Esophagus mucosa (tissue), 1 donor: ENCODE measurements at regions not wholly inside any gene's neighbourhood (a gene's known extent, or its start where the extent isn't known, plus 50 kb on each side); places are given as distances from the start of the nearest gene placed in this dataset.
"Not testable (repeated sequence)": the region's sequence is repeated elsewhere in the genome, so short reads cannot be mapped to it uniquely, and the experiment has no call there.

Experiments used
- ATAC-seq: fragments of 200-7000 bp; cut with Tn5 transposase; one replicate; pipeline ENCODE4 v1.9.1; 2020
- donor health status: DM: yes; HTN: yes; CAD: no.

- no peak for ATAC-seq
These were observed 259.9 kb downstream of the FGFR2 start for GRCh38 chr10:121338206-121338980.

GRCh38 chr10:121339114-121339513 lies 259.1 kb downstream of the FGFR2 start:
- ATAC-seq = no peak

GRCh38 chr10:121340271-121340831 lies 257.9 kb downstream of the FGFR2 start:
- no peak for ATAC-seq

DNA sequence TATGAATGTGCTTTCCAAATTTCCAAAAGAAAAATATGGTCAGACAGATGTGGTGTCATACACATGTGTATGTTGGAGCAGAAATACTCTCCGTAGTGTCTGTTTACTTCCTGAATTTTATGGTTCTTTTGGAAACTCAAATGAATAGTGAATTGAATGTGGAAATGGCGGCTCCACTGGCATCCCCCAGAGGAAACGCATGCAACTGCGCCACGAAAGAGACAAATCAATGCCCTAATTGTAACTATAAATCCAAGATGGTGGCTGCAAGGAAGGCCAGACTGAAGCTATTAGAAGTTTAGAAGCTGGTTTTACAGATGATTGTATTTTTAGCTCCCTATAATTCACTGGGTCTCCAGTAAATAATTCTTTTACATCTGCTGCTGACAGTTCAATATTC lies 246.7 kb downstream of the FGFR2 start:
- no peak for ATAC-seq

GRCh38 chr10:121352231-121352855 lies 245.9 kb downstream of the FGFR2 start:
- ATAC-seq = no peak

- no peak for ATAC-seq
These were observed 243.1 kb downstream of the FGFR2 start for GRCh38 chr10:121355161-121355560.

GRCh38 chr10:121356183-121356582 lies 242.1 kb downstream of the FGFR2 start:
- no peak for ATAC-seq

- ATAC-seq = no peak
These were observed 240.8 kb downstream of the FGFR2 start for GRCh38 chr10:121357401-121357800.

DNA sequence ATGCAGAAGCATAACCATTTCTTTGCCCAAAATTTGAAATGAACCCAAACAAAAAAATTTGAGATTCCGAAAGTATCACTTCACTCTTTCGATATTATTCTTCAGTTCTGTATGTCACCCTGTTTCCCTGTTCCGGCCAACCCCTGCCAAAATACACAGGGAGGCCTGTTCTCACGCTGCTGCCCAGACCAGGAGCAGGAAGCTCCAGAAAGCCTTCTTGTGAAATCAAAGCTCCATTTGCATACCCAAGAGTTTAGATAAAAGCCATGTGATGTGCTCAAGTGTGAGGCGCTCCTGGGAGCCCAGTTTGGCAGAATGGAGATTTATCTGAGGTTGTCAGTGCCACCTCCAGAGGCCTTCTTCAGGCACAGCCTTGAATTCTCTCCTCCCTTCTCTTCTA lies 236.2 kb downstream of the FGFR2 start:
- ATAC-seq = peak; percentile 22

DNA sequence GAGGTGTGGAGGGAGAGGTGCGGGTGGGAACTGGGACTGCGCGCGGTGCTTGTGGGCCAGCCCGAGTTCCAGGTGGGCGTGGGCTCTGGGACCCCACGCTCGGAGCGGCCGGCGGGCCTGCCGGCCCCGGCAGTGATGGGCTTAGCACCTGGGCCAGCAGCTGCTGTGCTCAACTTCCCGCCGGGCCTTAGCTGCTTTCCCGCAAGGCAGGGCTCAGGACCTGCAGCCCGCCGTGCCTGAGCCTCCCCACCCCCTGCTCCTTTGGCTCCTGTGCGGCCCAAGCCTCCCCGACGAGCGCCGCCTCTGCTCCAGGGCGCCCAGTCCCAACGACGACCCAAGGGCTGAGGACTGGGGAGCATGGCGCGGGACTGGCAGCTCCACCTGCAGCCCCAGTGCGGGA lies 232.7 kb downstream of the FGFR2 start:
- no peak for ATAC-seq

DNA sequence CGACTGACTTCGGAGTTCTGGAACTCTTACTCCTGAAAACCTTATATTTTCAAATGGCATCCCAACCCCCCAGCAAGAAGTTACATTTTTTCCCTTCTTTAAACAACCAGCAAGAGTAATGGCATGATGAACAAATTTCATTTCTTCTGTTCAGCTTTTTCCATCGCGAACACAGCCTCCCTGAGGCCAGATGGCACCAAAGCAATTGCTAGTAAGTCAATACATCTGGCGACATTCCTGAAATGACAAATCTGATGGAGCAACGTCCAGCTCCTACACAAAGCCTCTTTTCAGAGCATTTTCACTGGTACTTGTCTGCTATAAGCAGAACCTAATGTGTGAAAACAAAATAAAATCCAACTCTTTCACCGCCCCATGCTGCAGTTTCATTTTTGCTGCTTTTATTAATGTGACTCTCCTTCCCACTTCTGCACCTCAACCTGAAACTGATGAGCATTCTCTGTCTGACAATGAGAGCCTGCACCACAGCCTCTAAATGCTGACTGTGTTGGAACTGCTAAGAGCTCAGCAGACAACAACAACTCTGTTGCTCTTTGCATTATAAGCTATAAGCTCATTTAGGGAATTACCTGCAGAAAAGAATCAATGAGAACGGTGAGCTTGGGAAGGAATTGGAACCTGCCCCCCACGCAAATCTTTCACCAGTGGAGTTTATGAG lies 229.8 kb downstream of the FGFR2 start:
- ATAC-seq = no peak

DNA sequence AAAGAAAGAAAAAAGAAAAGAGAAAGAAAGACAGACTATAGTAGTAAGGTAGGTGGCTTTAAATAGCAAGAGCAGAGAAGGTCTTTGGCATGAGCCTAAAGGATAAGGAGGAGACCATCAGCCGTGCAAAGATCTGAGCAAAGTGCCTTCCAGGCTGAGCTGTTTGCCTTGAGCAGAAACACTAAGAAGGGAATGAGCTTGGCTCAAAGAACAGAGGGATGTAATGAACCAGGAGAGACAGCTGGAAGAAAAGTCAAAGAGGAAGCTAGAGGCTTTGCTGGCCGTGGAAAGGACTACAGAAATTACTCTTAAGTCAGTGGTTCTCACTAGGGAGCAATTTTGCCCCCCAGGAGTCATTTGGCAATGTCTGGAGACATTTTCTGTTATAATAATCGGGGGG lies 228.6 kb downstream of the FGFR2 start:
- ATAC-seq = no peak

- ATAC-seq = no peak
These were observed 226.4 kb downstream of the FGFR2 start for GRCh38 chr10:121371836-121372235.

- ATAC-seq = no peak
These were observed 224.8 kb downstream of the FGFR2 start for GRCh38 chr10:121373411-121373810.

- ATAC-seq = no peak
These were observed 224.1 kb downstream of the FGFR2 start for GRCh38 chr10:121374121-121374520.

- ATAC-seq = no peak
These were observed 223.1 kb downstream of the FGFR2 start for GRCh38 chr10:121375172-121375571.

GRCh38 chr10:121378251-121378801 lies 219.9 kb downstream of the FGFR2 start:
- ATAC-seq = no peak

DNA sequence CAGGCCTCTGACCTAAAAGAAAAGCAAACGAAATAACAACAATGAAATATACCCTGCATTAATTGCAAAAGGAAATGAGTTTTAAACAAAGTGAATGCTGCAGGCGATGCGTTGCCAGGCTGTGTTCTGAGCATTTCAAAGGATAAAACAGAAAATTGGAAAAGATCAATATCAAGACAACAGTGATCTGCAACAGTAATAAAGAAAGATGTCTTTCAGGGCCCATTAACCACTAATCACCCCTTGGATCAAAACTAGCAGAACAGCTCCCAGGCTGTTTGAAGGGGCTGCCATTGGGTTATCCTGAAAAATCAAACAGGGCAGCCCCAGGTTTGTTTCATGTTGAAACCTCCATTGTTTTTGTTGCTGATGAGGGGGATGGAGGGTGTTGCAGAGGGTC lies 219.2 kb downstream of the FGFR2 start:
- no peak for ATAC-seq

GRCh38 chr10:121380211-121380610 lies 218.0 kb downstream of the FGFR2 start:
- no peak for ATAC-seq

- ATAC-seq = not testable (repeated sequence)
These were observed 216.2 kb downstream of the FGFR2 start for GRCh38 chr10:121382029-121382520.

GRCh38 chr10:121385136-121385535 lies 213.1 kb downstream of the FGFR2 start:
- ATAC-seq = no peak

DNA sequence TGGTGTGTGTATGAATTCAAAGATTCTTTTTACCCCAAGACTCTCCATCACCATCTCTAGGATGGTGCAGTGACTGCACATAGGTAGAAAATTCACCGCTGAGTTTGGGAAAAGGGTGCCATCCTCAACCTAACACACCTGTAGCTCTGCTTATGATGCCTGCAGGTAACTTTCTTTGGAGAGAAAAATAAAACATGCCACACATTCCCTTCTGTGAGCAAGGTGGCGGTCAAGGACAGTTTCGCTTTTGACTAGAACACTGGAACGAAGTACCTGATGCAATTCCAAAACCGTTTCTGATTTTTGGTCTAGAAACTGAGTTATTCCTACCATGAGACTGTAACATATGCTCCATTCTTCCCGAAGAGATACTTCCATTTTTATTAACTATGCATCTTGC lies 205.6 kb downstream of the FGFR2 start:
- ATAC-seq = no peak

- no peak for ATAC-seq
These were observed 204.7 kb downstream of the FGFR2 start for GRCh38 chr10:121393522-121393921.
